ENCODE measurements at regions not wholly inside any gene's neighbourhood (a gene's known extent, or its start where the extent isn't known, plus 50 kb on each side); places are given as distances from the start of the nearest gene placed in this dataset.

- Histone ChIP-seq H3K4me1 (ENCODE audit: insufficient read depth, low read length) (no peaks in the 10 kb centered on the region), H3K36me3 (replicated peaks in 1 of 2; ENCODE audit: control insufficient read depth in 1 of 2, insufficient read depth in 2 of 2, low read length in 2 of 2) (no peaks in the 10 kb centered on the region), H3K79me2 (ENCODE audit: insufficient read depth, low read length) (no peaks in the 10 kb centered on the region), H2AFZ (ENCODE audit: low read length) (no peak overlapping the region), H3K4me3 (replicated peaks in 1 of 3; ENCODE audit: insufficient read depth in 1 of 3, low read depth in 2 of 3, low read length in 3 of 3) (no peak overlapping the region), H3K27me3 (ENCODE audit: control insufficient read depth in 1 of 2, insufficient read depth in 2 of 2, low read length in 2 of 2) (no peaks in the 10 kb centered on the region), H3K9me3 (ENCODE audit: low read length) (no peaks in the 10 kb centered on the region), H3K9ac (ENCODE audit: insufficient read depth, low read depth, low read length) (no peak overlapping the region), H4K20me1 (ENCODE audit: insufficient read depth, low read length) (no peaks in the 10 kb centered on the region), H3K27ac (ENCODE audit: extremely low read length, insufficient read depth, low read length) (no peak overlapping the region), H3K4me2 (ENCODE audit: low read depth, low read length) (no peak overlapping the region)
- TF ChIP-seq ZNF709 (CRISPR knock-in tag; IDR thresholded peaks at IDR 0.05) (no peak), SALL1 (CRISPR knock-in tag; IDR thresholded peaks at IDR 0.05) (no peak), GABPA (IDR thresholded peaks at IDR 0.05; ENCODE audit: low read depth, low read length) (no peak), GABPA (CRISPR knock-in tag; IDR thresholded peaks at IDR 0.05; ENCODE audit: low read depth) (no peak), SAFB2 (CRISPR knock-in tag; IDR thresholded peaks at IDR 0.05; ENCODE audit: borderline replicate concordance, low read depth) (no peak), ZNF101 (CRISPR knock-in tag; IDR thresholded peaks at IDR 0.05; ENCODE audit: borderline replicate concordance, low read depth) (no peak), POLR2G (IDR thresholded peaks at IDR 0.05; ENCODE audit: low read depth, low read length) (no peak), ZNF207 (IDR thresholded peaks at IDR 0.05; ENCODE audit: borderline replicate concordance) (no peak), ZNF24 (IDR thresholded peaks at IDR 0.05) (no peak)
- TF ChIP-seq, protein P1, sequence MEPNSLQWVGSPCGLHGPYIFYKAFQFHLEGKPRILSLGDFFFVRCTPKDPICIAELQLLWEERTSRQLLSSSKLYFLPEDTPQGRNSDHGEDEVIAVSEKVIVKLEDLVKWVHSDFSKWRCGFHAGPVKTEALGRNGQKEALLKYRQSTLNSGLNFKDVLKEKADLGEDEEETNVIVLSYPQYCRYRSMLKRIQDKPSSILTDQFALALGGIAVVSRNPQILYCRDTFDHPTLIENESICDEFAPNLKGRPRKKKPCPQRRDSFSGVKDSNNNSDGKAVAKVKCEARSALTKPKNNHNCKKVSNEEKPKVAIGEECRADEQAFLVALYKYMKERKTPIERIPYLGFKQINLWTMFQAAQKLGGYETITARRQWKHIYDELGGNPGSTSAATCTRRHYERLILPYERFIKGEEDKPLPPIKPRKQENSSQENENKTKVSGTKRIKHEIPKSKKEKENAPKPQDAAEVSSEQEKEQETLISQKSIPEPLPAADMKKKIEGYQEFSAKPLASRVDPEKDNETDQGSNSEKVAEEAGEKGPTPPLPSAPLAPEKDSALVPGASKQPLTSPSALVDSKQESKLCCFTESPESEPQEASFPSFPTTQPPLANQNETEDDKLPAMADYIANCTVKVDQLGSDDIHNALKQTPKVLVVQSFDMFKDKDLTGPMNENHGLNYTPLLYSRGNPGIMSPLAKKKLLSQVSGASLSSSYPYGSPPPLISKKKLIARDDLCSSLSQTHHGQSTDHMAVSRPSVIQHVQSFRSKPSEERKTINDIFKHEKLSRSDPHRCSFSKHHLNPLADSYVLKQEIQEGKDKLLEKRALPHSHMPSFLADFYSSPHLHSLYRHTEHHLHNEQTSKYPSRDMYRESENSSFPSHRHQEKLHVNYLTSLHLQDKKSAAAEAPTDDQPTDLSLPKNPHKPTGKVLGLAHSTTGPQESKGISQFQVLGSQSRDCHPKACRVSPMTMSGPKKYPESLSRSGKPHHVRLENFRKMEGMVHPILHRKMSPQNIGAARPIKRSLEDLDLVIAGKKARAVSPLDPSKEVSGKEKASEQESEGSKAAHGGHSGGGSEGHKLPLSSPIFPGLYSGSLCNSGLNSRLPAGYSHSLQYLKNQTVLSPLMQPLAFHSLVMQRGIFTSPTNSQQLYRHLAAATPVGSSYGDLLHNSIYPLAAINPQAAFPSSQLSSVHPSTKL (CRISPR knock-in tag; IDR thresholded peaks at IDR 0.05): no peak
- ATAC-seq: no peak
- WGBS (ENCODE audit: low lambda C conversion rate): 97% methylated on average over 7 of the region's 7 CpGs
- TSS peak; percentile 31 for BruUV-seq (replicated peaks)
- POLR2A ChIA-PET: no interaction called here
- no peak for DNase-seq (ENCODE audit: low spot score)
- in situ Hi-C loops (cut with HindIII; ENCODE audit: extremely low pct_ligation_motif_present, low pct_unique_long_range_greater_than_20kb): no loop called here
- no peak for FAIRE-seq
- CTCF ChIA-PET (ENCODE audit: low intra/inter-chr PET ratio, low total read pairs): no interaction called here
- intact Hi-C loops (cut with micrococcal nuclease; ENCODE audit: unreplicated experiment): no loop called here
Observed at GRCh38 chrX:131725001-131725654, 181.3 kb downstream of the OR13H1 start.

Measured in HepG2 (cell line).